IMR-90 (cell line): ENCODE measurements at regions not wholly inside any gene's neighbourhood (a gene's known extent, or its start where the extent isn't known, plus 50 kb on each side); places are given as distances from the start of the nearest gene placed in this dataset.

Experiments
- ATAC-seq: fragments of 200-7000 bp; cut with Tn5 transposase; 2 replicates; pipeline ENCODE4 v1.9.1; 2020; ENCODE audit warnings: low read depth, mild to moderate bottlenecking, moderate library complexity
- BruUV-seq: library from RNA; stranded (reverse); fragments of 400-500 nt; replicated peaks from 2 replicates; lab custom pipeline; 2021; lab: Mats Ljungman, UMichigan
- CTCF ChIA-PET: fragments of 300-600 bp; formaldehyde crosslinking; extraction: SDS; loops from one replicate; lab custom pipeline; 2021; ENCODE audit warnings: antibody characterized with exemption; lab: Yijun Ruan, JAX
- POLR2A ChIA-PET: fragments of 300-600 bp; sonication (Branson Sonifier 250); formaldehyde crosslinking; loops from one replicate; lab custom pipeline; 2022; ENCODE audit warnings: antibody characterized with exemption; ENCODE audit not compliant: unreplicated experiment; lab: Charles Lee
- DNase-seq: peaks from one replicate; pipeline ENCODE4 v3.0.0; 2013
- H2AFZ ChIP-seq: replicated peaks from 2 replicates; pipeline ENCODE3; 2013; ENCODE audit warnings: low read length, mild to moderate bottlenecking; ENCODE audit not compliant: poor library complexity
- H2AK5ac ChIP-seq: 2 replicates; pipeline ENCODE4 v1.6.1; 2013; ENCODE audit warnings: low read depth, low read length, inconsistent platforms
- H2AK9ac ChIP-seq: replicated peaks from 2 replicates; pipeline ENCODE3; 2013; ENCODE audit warnings: mild to moderate bottlenecking, low read depth, low read length, moderate library complexity; ENCODE audit not compliant: poor library complexity
- H2BK120ac ChIP-seq: 2 replicates; pipeline ENCODE4 v1.6.1; 2013; ENCODE audit warnings: low read depth, low read length, inconsistent platforms
- H2BK15ac ChIP-seq: 3 replicates; pipeline ENCODE4 v1.6.1; 2013; ENCODE audit warnings: low read depth, low read length, inconsistent platforms
- H2BK20ac ChIP-seq: 2 replicates; pipeline ENCODE4 v1.6.1; 2013; ENCODE audit warnings: low read depth, mild to moderate bottlenecking, inconsistent platforms, low read length, moderate library complexity
- H2BK5ac ChIP-seq: 2 replicates; pipeline ENCODE4 v1.6.1; 2013; ENCODE audit warnings: mild to moderate bottlenecking, low read depth, low read length, inconsistent platforms; ENCODE audit not compliant: poor library complexity, severe bottlenecking
- H3K14ac ChIP-seq: replicated peaks from 2 replicates; pipeline ENCODE4 v1.6.1; 2013; ENCODE audit warnings: low read depth, low read length, inconsistent platforms
- H3K18ac ChIP-seq: 2 replicates; pipeline ENCODE4 v1.6.1; 2013; ENCODE audit warnings: low read depth, low read length, control low read depth
- H3K23ac ChIP-seq: 2 replicates; pipeline ENCODE4 v1.6.1; 2013; ENCODE audit warnings: low read depth, low read length, inconsistent platforms
- H3K27ac ChIP-seq: 2 replicates; pipeline ENCODE4 v1.5.1; 2013; ENCODE audit warnings: mild to moderate bottlenecking, control low read depth, low read length; ENCODE audit not compliant: insufficient read depth
- H3K27me3 ChIP-seq: 2 replicates; pipeline ENCODE4 v1.6.1; 2013; ENCODE audit warnings: low read length; ENCODE audit not compliant: control insufficient read depth, insufficient read depth
- H3K36me3 ChIP-seq: 2 replicates; pipeline ENCODE4 v1.6.1; 2013; ENCODE audit warnings: low read length, mixed read lengths; ENCODE audit not compliant: control insufficient read depth, insufficient read depth
- H3K4ac ChIP-seq: 2 replicates; pipeline ENCODE4 v1.6.1; 2013; ENCODE audit warnings: low read depth, low read length, inconsistent platforms
- H3K4me1 ChIP-seq: 2 replicates; pipeline ENCODE4 v1.6.1; 2013; ENCODE audit warnings: low read length, mixed read lengths; ENCODE audit not compliant: control insufficient read depth, insufficient read depth
- H3K4me2 ChIP-seq: 2 replicates; pipeline ENCODE4 v1.6.1; 2013; ENCODE audit warnings: low read depth, mild to moderate bottlenecking, control low read depth, low read length, moderate library complexity
- H3K4me3 ChIP-seq: 2 replicates; pipeline ENCODE4 v1.5.1; 2013; ENCODE audit warnings: low read depth, mild to moderate bottlenecking, control low read depth, low read length, moderate library complexity; ENCODE audit not compliant: insufficient read depth
- H3K56ac ChIP-seq: 2 replicates; pipeline ENCODE4 v1.6.1; 2013; ENCODE audit warnings: low read length, inconsistent platforms; ENCODE audit not compliant: insufficient read depth; ENCODE audit errors: extremely low read depth
- H3K79me1 ChIP-seq, 2 experiments: 2 replicates each; pipeline ENCODE4 v1.6.1; 2013; ENCODE audit warnings: low read length in 2 of 2, inconsistent platforms in 1 of 2, low read depth in 1 of 2
- H3K9ac ChIP-seq: 2 replicates; pipeline ENCODE4 v1.6.1; 2013; ENCODE audit warnings: low read depth, low read length, control low read depth
- H3K9me1 ChIP-seq: 2 replicates; pipeline ENCODE4 v1.6.1; 2013; ENCODE audit warnings: low read length, inconsistent platforms; ENCODE audit not compliant: insufficient read depth
- H3K9me3 ChIP-seq: 2 replicates; pipeline ENCODE4 v1.6.1; 2013; ENCODE audit warnings: low read length; ENCODE audit not compliant: control insufficient read depth, insufficient read depth
- H4K20me1 ChIP-seq: 2 replicates; pipeline ENCODE4 v1.6.1; 2013; ENCODE audit warnings: low read length, inconsistent platforms; ENCODE audit not compliant: insufficient read depth
- H4K5ac ChIP-seq: 2 replicates; pipeline ENCODE4 v1.6.1; 2013; ENCODE audit warnings: mild to moderate bottlenecking, low read depth, low read length, control low read depth
- H4K8ac ChIP-seq, 2 experiments: 2 replicates each; pipeline ENCODE4 v1.6.1; 2013; ENCODE audit warnings: low read depth in 2 of 2, low read length in 2 of 2, control low read depth in 1 of 2, inconsistent platforms in 1 of 2
- H4K91ac ChIP-seq: 2 replicates; pipeline ENCODE4 v1.6.1; 2013; ENCODE audit warnings: low read depth, low read length, inconsistent platforms; ENCODE audit not compliant: insufficient read depth
- POLR2A ChIP-seq: IDR thresholded peaks from 2 replicates; pipeline ENCODE4 v1.6.1; 2012; ENCODE audit warnings: mild to moderate bottlenecking, low read depth, low read length
- RFX5 ChIP-seq: IDR thresholded peaks from 2 replicates; pipeline ENCODE4 v1.8.0; 2012; ENCODE audit warnings: low read depth, mild to moderate bottlenecking, low read length, moderate library complexity
- SMC3 ChIP-seq: fragments of 150-350 bp; IDR thresholded peaks from 2 replicates; pipeline ENCODE4 v1.6.1; 2016; ENCODE audit warnings: low read depth, mild to moderate bottlenecking, antibody characterized with exemption, low read length, moderate library complexity
- WGBS, 2 experiments: methylation state at CpG; one replicate each; pipeline versions ENCODE4 v1.1.5 to v1.1.7; 2013; ENCODE audit warnings: missing lambda C conversion rate in 2 of 2; ENCODE audit not compliant: insufficient read length in 1 of 2; ENCODE audit errors: extremely low coverage in 2 of 2; 5-methylcytosine and 5-hydroxymethylcytosine counted together
- dilution Hi-C: fragments of 300-500 bp; cut with HindIII; formaldehyde crosslinking; loops from one replicate; pipeline ENCODE4 v1.14.3; 2018; ENCODE audit warnings: low sequenced_read_pairs; ENCODE audit not compliant: unreplicated experiment
- in situ Hi-C: fragments of 300-500 bp; cut with MboI; formaldehyde crosslinking; loops from 3 replicates; pipeline ENCODE4 v1.14.3; 2019; ENCODE audit warnings: low sequenced_read_pairs, inconsistent platforms, mixed read lengths
- intact Hi-C: fragments of 100-400 bp; cut with micrococcal nuclease; formaldehyde crosslinking; loops from 2 replicates; pipeline ENCODE4 v1.10.0; 2022
- TF ChIP-seq, protein P1 (sequence below): fragments of 150-350 bp; IDR thresholded peaks from 2 replicates; pipeline ENCODE4 v1.6.1; 2016; ENCODE audit warnings: low read depth, mild to moderate bottlenecking, low read length, moderate library complexity, borderline replicate concordance
- TF ChIP-seq, protein P2 (sequence below): conservative IDR thresholded peaks from 2 replicates; pipeline ENCODE4 v1.5.1; 2012; ENCODE audit warnings: mild to moderate bottlenecking, low read depth, low read length, improper control_type of control experiment

GRCh38 chr18:44125446-44125845 lies 555.2 kb upstream of the SETBP1 start:
- intact Hi-C loops (no loop called here), dilution Hi-C loops (no loop called here), in situ Hi-C loops (loop anchor here (25.0 kb wide), 1 partner anchor 762 kb away; no protein-coding TSS in a partner anchor)
- Histone ChIP-seq H4K20me1 (no peaks in the 10 kb centered on the region), H3K4me3 (no peak overlapping the region), H2AK9ac (no peak overlapping the region), H2BK5ac (no peak overlapping the region), H3K9me1 (no peaks in the 10 kb centered on the region), H3K18ac (no peak overlapping the region), H3K9ac (no peak overlapping the region), H2AFZ (no peak overlapping the region), H4K8ac (no peak overlapping the region), H2AK5ac (no peak overlapping the region), H3K27ac (no peak overlapping the region), H3K4me2 (no peak overlapping the region), H2BK15ac (no peak overlapping the region), H2BK20ac (no peak overlapping the region), H3K4ac (no peak overlapping the region), H3K23ac (no peak overlapping the region), H3K9me3 (no peaks in the 10 kb centered on the region), H3K27me3 (no peaks in the 10 kb centered on the region), H4K5ac (no peak overlapping the region), H2BK120ac (no peak overlapping the region), H3K36me3 (no peaks in the 10 kb centered on the region), H3K56ac (no peak overlapping the region), H3K4me1 (no peaks in the 10 kb centered on the region), H3K14ac (no peak overlapping the region), H3K79me1 (no peaks in the 10 kb centered on the region), H4K91ac (no peak overlapping the region)
- POLR2A ChIA-PET: no interaction called here
- DNase-seq: no peak
- BruUV-seq: no TSS peak
- TF ChIP-seq, protein P1, sequence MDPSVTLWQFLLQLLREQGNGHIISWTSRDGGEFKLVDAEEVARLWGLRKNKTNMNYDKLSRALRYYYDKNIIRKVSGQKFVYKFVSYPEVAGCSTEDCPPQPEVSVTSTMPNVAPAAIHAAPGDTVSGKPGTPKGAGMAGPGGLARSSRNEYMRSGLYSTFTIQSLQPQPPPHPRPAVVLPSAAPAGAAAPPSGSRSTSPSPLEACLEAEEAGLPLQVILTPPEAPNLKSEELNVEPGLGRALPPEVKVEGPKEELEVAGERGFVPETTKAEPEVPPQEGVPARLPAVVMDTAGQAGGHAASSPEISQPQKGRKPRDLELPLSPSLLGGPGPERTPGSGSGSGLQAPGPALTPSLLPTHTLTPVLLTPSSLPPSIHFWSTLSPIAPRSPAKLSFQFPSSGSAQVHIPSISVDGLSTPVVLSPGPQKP: no peak
- no peak for TF ChIP-seq RFX5
- no peak for TF ChIP-seq SMC3
- no peak for TF ChIP-seq POLR2A
- TF ChIP-seq, protein P2, sequence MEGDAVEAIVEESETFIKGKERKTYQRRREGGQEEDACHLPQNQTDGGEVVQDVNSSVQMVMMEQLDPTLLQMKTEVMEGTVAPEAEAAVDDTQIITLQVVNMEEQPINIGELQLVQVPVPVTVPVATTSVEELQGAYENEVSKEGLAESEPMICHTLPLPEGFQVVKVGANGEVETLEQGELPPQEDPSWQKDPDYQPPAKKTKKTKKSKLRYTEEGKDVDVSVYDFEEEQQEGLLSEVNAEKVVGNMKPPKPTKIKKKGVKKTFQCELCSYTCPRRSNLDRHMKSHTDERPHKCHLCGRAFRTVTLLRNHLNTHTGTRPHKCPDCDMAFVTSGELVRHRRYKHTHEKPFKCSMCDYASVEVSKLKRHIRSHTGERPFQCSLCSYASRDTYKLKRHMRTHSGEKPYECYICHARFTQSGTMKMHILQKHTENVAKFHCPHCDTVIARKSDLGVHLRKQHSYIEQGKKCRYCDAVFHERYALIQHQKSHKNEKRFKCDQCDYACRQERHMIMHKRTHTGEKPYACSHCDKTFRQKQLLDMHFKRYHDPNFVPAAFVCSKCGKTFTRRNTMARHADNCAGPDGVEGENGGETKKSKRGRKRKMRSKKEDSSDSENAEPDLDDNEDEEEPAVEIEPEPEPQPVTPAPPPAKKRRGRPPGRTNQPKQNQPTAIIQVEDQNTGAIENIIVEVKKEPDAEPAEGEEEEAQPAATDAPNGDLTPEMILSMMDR: no peak
- ATAC-seq: no peak
- WGBS, 2 experiments: no CpG with 5 or more reads among the region's 3 CpGs
- CTCF ChIA-PET: no interaction called here
